Gastroesophageal sphincter (tissue), 4 donors: ENCODE measurements at regions not wholly inside any gene's neighbourhood (a gene's known extent, or its start where the extent isn't known, plus 50 kb on each side); places are given as distances from the start of the nearest gene placed in this dataset.
A peak's percentile ranks its signal among the peaks of the same experiment; 100 is the strongest.

Source experiments
- ATAC-seq: fragments of 150-250 bp; one replicate; pipeline ENCODE4 v1.9.1; 2016; ENCODE audit warnings: mild to moderate bottlenecking, moderate library complexity
- H3K27ac ChIP-seq, 4 donors: fragments of 200-600 bp; sonication (generic) in 3 of 4; 1 replicate in 3 of 4; 2 replicates in 1 of 4; pipeline ENCODE4 v1.5.1; 2016 to 2019
- H3K27me3 ChIP-seq: fragments of 200-600 bp; sonication (generic); one replicate; pipeline ENCODE4 v1.5.1; 2019
- H3K36me3 ChIP-seq, 2 donors: fragments of 200-600 bp; sonication (generic); one replicate each; pipeline ENCODE4 v1.5.1; 2019; ENCODE audit warnings: control low read depth in 1 of 2
- H3K4me1 ChIP-seq, 3 donors: fragments of 200-600 bp; sonication (generic); 1 replicate in 2 of 3; 2 replicates in 1 of 3; pipeline ENCODE4 v1.5.1; 2016 to 2019; ENCODE audit warnings: control low read depth in 2 of 3
- H3K4me3 ChIP-seq, 2 donors: fragments of 200-600 bp; sonication (generic); one replicate each; pipeline ENCODE4 v1.5.1; 2019; ENCODE audit warnings: mild to moderate bottlenecking in 1 of 2, moderate library complexity in 1 of 2
- H3K9me3 ChIP-seq, 3 donors: fragments of 200-600 bp; sonication (generic); one replicate each; pipeline ENCODE4 v1.5.1; 2017 to 2019; ENCODE audit warnings: control low read depth in 2 of 3
- CTCF ChIP-seq, 4 experiments: fragments of 200-600 bp in 2 of 4; fragments of 450-650 bp in 2 of 4; sonication (generic) in 1 of 4; IDR thresholded peaks; one replicate each; pipeline ENCODE4 v1.5.1; 2017 to 2019; ENCODE audit warnings: antibody characterized with exemption in 4 of 4, mild to moderate bottlenecking in 2 of 4, moderate library complexity in 2 of 4
- EP300 ChIP-seq: sonication (generic); formaldehyde crosslinking; IDR thresholded peaks from one replicate; pipeline ENCODE4 v1.6.1; 2017; ENCODE audit warnings: antibody characterized with exemption, mild to moderate bottlenecking
- POLR2A ChIP-seq, 2 donors: fragments of 450-650 bp; IDR thresholded peaks; one replicate each; pipeline ENCODE4 v1.6.1; 2017; ENCODE audit warnings: antibody characterized with exemption in 2 of 2, mild to moderate bottlenecking in 2 of 2, moderate library complexity in 1 of 2
- POLR2AphosphoS5 ChIP-seq: sonication (generic); formaldehyde crosslinking; IDR thresholded peaks from one replicate; pipeline ENCODE4 v1.6.1; 2017; ENCODE audit warnings: antibody characterized with exemption
- WGBS, 2 donors: methylation state at CpG; one replicate each; pipeline ENCODE4 v1.1.5; 2018; ENCODE audit warnings: low coverage in 1 of 2; 5-methylcytosine and 5-hydroxymethylcytosine counted together

GRCh38 chr6:113672491-113673149 lies 184.5 kb upstream of the MARCKS start:
- H3K27me3 ChIP-seq, result no peaks in the 10 kb centered on the region
- peak; percentile 43 for ATAC-seq
- no peaks in the 10 kb centered on the region for H3K9me3 ChIP-seq
- no peaks in the 10 kb centered on the region for H3K36me3 ChIP-seq
- peak overlapping the region in 1 of 4 donors; percentile 5 for H3K27ac ChIP-seq
- TF ChIP-seq EP300 (no peak), POLR2A (IDR thresholded peaks at IDR 0.05) (no peak), POLR2AphosphoS5 (no peak), CTCF (IDR thresholded peaks at IDR 0.05) (no peak)
- 21 to 32% methylated on average over 7 to 8 of the region's 8 CpGs for WGBS, 2 donors
- peak overlapping the region in 1 of 2 donors; percentile 18 for H3K4me3 ChIP-seq
- H3K4me1 ChIP-seq, result peaks cover 0 to 36% (median 11%) of the 10 kb centered on the region in 3 donors

- Histone ChIP-seq H3K9me3 (no peaks in the 10 kb centered on the region), H3K36me3 (no peaks in the 10 kb centered on the region), H3K27me3 (no peaks in the 10 kb centered on the region), H3K4me1 (peaks cover 0 to 29% (median 6%) of the 10 kb centered on the region in 3 donors), H3K27ac (no peak overlapping the region), H3K4me3 (no peak overlapping the region)
- no peak for ATAC-seq
- 55 to 61% methylated on average over 4 of the region's 4 CpGs for WGBS, 2 donors
- TF ChIP-seq EP300 (no peak), POLR2AphosphoS5 (no peak), POLR2A (IDR thresholded peaks at IDR 0.05) (no peak), CTCF (IDR thresholded peaks at IDR 0.05) (no peak)
Observed at GRCh38 chr6:113674075-113674474, 183.1 kb upstream of the MARCKS start.

GRCh38 chr6:113676057-113676456 lies 181.1 kb upstream of the MARCKS start:
- ATAC-seq, result no peak
- WGBS, 2 donors, result 39 to 69% methylated on average over 4 of the region's 4 CpGs

GRCh38 chr6:113676968-113677367 lies 180.2 kb upstream of the MARCKS start:
- no peak for ATAC-seq
- WGBS, 2 donors, result 67% methylated on average over 1 of the region's 1 CpG; no CpG with 5 or more reads in 1 of the 2 donors
- TF ChIP-seq EP300 (no peak), POLR2AphosphoS5 (no peak), POLR2A (IDR thresholded peaks at IDR 0.05) (no peak), CTCF (IDR thresholded peaks at IDR 0.05) (no peak)

More at GRCh38 chr6:113676057-113676456, 181.1 kb upstream of the MARCKS start:
- Histone ChIP-seq H3K4me1 (peaks cover 0 to 22% (median 0%) of the 10 kb centered on the region in 3 donors), H3K36me3 (no peaks in the 10 kb centered on the region), H3K27ac (no peak overlapping the region), H3K4me3 (no peak overlapping the region), H3K9me3 (no peaks in the 10 kb centered on the region), H3K27me3 (no peaks in the 10 kb centered on the region)
- no peak for TF ChIP-seq CTCF (IDR thresholded peaks at IDR 0.05)
- TF ChIP-seq EP300, result no peak
- TF ChIP-seq POLR2AphosphoS5, result no peak
- TF ChIP-seq POLR2A (IDR thresholded peaks at IDR 0.05), result no peak

GRCh38 chr6:113679051-113679450 lies 178.1 kb upstream of the MARCKS start:
- H3K27me3 ChIP-seq, result no peaks in the 10 kb centered on the region
- no peaks in the 10 kb centered on the region for H3K9me3 ChIP-seq
- no peak overlapping the region for H3K4me3 ChIP-seq
- no peak overlapping the region for H3K27ac ChIP-seq
- TF ChIP-seq POLR2A (IDR thresholded peaks at IDR 0.05) (no peak), EP300 (no peak), POLR2AphosphoS5 (no peak), CTCF (IDR thresholded peaks at IDR 0.05) (no peak)
- no peak for ATAC-seq
- H3K4me1 ChIP-seq, result peaks cover 0 to 4% (median 0%) of the 10 kb centered on the region in 3 donors
- WGBS, 2 donors, result 80 to 87% methylated on average over 1 to 3 of the region's 3 CpGs
- H3K36me3 ChIP-seq, result no peaks in the 10 kb centered on the region

More at GRCh38 chr6:113676968-113677367, 180.2 kb upstream of the MARCKS start:
- no peak overlapping the region for H3K27ac ChIP-seq
- H3K9me3 ChIP-seq, result no peaks in the 10 kb centered on the region
- H3K27me3 ChIP-seq, result no peaks in the 10 kb centered on the region
- H3K4me1 ChIP-seq, result peaks cover 0 to 19% (median 0%) of the 10 kb centered on the region in 3 donors
- no peaks in the 10 kb centered on the region for H3K36me3 ChIP-seq
- no peak overlapping the region for H3K4me3 ChIP-seq
